COLO829 (cell line): ENCODE measurements at regions not wholly inside any gene's neighbourhood (a gene's known extent, or its start where the extent isn't known, plus 50 kb on each side); places are given as distances from the start of the nearest gene placed in this dataset.
A peak's percentile ranks its signal among the peaks of the same experiment; 100 is the strongest.
"Not testable (repeated sequence)": the region's sequence is repeated elsewhere in the genome, so short reads cannot be mapped to it uniquely, and the experiment has no call there.

ENCODE experiments used
- DNase-seq: peaks from one replicate; pipeline ENCODE4 v3.0.0; 2012; ENCODE audit warnings: low spot score

- DNase-seq, result no peak
Observed at GRCh38 chr18:54433368-54433767, 75.7 kb downstream of the C18orf54 start.

DNA sequence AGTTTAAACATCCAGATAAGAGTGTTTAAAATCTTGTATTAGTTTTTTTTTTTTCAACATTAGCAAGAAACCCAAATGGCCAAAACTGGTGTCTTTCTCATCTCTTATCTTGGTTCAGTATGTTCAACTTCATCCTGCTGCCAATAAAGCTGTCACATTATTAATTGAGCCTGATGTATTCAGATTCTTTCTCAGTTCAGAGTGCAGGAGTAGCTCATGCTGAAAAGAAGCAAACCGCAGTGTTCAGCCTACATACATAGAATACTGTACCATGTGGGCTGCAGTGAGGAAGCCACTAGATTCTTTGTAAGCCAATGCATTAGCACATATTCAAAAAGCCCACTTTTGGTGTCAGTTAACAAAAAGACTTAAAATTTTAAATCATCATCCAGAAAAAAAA, 76.2 kb downstream of the C18orf54 start:
- no peak for DNase-seq

- DNase-seq, result no peak
Observed at GRCh38 chr18:54434453-54434852, 76.7 kb downstream of the C18orf54 start.

DNA sequence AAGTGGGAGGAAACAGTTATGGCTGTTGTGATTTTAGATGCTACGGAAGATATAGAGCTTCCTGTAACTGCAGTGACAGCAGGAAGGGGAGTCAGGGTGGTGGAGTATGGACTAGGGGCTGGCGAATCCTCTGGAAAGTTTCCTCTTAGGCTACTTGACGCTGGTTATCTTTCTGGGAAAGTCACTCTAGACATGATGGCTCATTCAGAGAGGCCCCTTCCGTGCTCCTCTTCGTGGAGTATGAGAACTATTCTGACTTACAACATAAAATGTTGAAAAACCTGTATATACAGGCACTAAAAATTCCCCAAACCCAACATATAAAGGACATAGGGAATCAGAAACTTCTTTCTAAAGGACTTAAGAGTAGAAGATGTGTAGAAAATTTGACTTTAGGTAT, 78.8 kb downstream of the C18orf54 start:
- no peak for DNase-seq

- DNase-seq, result no peak
Observed at GRCh38 chr18:54440292-54440691, 82.6 kb downstream of the C18orf54 start.

- DNase-seq, result peak; percentile 33
Observed at GRCh38 chr18:54444319-54444914, 86.7 kb downstream of the C18orf54 start.

DNA sequence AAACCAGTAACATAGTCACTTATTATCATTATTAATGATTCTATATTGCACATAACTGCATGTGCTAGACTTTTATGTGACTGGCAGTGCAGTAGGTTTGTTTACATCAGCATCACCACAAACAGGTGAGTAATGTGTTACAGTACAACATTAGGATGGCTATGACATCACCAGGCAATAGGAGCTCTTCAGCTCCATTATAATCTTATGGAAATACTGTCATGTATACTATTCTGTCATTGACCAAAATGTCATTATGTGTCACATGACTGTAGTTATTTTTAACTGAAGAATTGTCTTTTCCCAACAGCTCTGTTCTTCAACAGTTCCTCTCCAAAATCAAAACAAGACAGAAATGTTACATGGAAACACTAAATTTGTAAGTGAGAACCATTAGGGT, 96.3 kb downstream of the C18orf54 start:
- no peak for DNase-seq

- no peak for DNase-seq
Observed at GRCh38 chr18:54465502-54465901, 107.8 kb downstream of the C18orf54 start.

GRCh38 chr18:54466248-54467005, 108.7 kb downstream of the C18orf54 start:
- no peak for DNase-seq

GRCh38 chr18:54479365-54479764, 111.7 kb upstream of the DYNAP start:
- DNase-seq, result no peak

DNA sequence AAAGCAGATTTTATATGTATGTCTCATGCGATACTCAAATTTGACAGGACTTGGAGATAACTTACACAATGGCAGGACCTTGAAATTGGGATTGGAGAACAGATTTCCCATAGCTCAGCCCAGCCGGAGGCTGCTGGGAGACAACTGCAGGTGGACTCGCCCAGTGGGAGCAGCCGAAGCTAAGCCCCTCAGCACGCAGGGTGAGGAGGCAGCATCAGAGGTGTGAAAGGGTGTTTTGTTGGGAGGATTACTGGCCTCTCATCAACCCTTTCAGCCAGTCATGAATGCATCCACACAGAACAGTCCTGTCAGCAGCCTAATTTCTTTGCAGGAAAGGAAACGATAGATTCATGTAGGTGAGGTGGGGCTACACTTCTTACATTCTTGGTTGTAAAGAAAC, 110.4 kb upstream of the DYNAP start:
- no peak for DNase-seq

- DNase-seq, result not testable (repeated sequence)
Observed at GRCh38 chr18:54502451-54502850, 88.6 kb upstream of the DYNAP start.

- no peak for DNase-seq
Observed at GRCh38 chr18:54503131-54503894, 87.7 kb upstream of the DYNAP start.

GRCh38 chr18:54506516-54507261, 84.4 kb upstream of the DYNAP start:
- no peak for DNase-seq

GRCh38 chr18:54509793-54510192, 81.3 kb upstream of the DYNAP start:
- no peak for DNase-seq

DNA sequence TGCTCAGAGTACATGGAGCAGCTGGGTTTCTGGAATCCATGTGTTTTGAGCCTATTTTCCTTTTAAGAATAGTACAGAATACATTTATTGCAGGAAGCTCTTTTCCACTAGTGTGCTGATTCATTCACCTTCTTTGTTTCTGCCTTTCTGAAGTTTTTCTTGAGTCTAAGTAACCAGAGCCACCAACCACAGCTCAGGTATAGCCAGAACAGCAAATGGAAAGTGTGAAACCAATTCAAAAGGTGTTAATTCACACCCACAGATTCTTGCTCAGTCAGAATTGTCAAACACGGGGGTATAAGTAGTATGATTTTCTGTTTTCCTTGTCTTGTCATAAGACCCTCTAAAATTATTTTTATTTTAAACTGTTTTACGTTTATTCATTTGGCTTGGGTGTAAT, 75.9 kb upstream of the DYNAP start:
- DNase-seq, result no peak

DNA sequence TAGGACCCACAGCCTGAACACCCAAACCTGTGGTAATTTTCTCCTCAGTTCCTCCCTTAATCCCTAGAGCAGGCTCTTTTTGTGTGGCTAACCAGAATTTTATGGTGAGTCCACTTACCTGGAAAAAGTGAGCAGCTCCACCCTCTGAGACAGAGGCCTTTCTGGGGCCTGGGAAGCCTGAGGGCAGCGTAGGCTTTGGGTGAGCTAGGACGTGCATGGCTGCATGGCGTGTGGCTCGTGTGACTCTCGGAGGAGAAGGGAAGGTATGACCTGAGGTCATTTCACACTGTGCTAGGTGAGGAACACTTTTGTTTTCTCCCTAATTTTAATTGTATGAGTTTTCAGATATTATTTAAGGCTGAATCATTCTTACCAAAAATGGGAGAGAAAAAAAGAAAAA, 73.5 kb upstream of the DYNAP start:
- no peak for DNase-seq

GRCh38 chr18:54521846-54522245, 69.2 kb upstream of the DYNAP start:
- no peak for DNase-seq

DNA sequence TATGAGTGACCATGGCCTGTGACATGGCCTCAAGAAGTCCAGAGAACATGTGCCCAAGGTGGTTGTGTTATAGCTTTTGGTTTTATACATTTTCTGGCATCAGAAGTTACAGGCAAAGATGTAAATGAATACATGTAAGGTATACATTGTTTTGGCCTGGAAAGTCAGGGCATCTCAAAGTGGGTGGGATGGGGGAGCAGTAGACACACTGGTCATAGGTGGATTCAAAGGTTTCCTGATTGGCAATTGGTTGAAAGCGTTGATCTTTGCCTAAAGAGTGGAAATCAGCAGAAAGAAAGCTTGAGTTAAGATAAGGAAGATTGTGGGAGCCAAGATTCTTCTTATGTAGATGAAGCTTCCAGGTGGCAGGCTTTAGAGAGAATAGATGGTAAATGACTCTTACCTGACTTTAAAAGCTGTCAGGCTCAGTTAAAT, 62.1 kb upstream of the DYNAP start:
- DNase-seq, result no peak

DNA sequence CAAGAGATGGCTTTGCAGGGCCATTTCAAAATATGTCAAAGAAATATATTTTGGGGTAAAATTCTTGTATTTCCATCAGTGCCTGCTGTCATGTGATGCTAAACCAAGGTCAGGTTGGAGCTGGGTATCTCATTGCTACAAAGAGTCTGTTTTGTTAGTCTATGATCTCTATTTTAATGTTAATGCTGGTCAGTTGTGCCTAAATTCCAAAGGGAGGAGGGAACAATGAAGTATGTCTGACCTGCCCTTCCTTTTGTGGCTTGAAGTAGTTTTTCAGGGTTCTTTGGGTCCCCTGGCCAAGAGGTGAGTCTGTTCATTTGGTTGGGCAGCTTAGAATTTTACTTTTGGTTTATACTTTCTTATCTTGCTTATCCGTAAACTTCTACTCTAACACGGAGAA, 61.6 kb upstream of the DYNAP start:
- no peak for DNase-seq

DNA sequence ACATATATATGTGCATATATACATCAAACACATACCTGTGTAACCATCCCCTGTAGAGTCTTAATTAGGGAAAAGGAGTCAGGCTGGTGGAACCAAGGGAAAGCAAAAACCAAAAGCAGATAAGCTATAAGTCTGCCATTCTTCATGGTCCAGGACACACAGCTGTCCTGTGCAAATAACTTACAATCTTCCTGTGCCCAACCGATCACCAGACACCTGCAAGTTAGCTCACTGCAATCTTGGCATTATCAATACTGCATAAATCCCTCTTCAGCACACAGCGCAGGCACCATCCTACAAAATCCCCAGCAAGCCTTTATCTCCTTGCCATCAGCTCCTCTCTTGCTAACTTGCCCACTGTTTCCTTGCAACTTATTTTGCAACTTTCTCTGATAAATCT, 60.8 kb upstream of the DYNAP start:
- DNase-seq, result no peak

- DNase-seq, result no peak
Observed at GRCh38 chr18:54531402-54532065, 59.5 kb upstream of the DYNAP start.
